ENCODE measurements at regions not wholly inside any gene's neighbourhood (a gene's known extent, or its start where the extent isn't known, plus 50 kb on each side); places are given as distances from the start of the nearest gene placed in this dataset.

GRCh38 chr5:6321078-6321477 lies 57.3 kb downstream of the MED10 start:
- Mint-ChIP-seq H3K4me3 (no peak overlapping the region), H3K9me3 (peaks cover 3% of the 10 kb centered on the region), H3K27ac (no peak overlapping the region), H3K4me1 (no peaks in the 10 kb centered on the region), H3K36me3 (peaks cover 7% of the 10 kb centered on the region), H3K27me3 (no peaks in the 10 kb centered on the region)
- no peak for DNase-seq (ENCODE audit: low spot score in 2 of 2)
- no peak for ATAC-seq (ENCODE audit: low read depth)

DNA sequence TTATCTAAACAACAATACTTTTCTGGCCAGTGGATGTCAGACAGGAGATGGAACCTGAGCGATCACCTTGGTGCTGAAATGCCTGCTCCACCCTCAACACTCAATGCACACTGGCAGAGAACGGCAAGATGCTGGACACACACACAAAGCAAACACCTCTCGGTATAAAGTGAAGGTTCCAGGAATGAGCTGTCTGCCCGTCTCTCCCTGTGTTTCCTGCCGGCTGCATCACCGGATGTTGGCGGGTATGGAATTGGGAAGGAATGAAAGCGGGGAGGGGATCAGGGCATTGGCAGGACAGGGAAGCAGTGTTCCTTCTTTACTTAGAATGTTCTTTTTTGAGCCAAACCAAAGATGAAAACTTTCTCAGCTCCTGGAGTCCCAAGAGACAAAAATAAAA lies 59.2 kb downstream of the MED10 start:
- peaks cover 7% of the 10 kb centered on the region for H3K36me3 Mint-ChIP-seq
- no peak overlapping the region for H3K27ac Mint-ChIP-seq
- DNase-seq (ENCODE audit: low spot score in 2 of 2) (no peak), ATAC-seq (ENCODE audit: low read depth) (no peak)
- H3K4me1 Mint-ChIP-seq = no peaks in the 10 kb centered on the region
- peaks cover 3% of the 10 kb centered on the region for H3K9me3 Mint-ChIP-seq
- H3K27me3 Mint-ChIP-seq = no peaks in the 10 kb centered on the region
- no peak overlapping the region for H3K4me3 Mint-ChIP-seq

- ATAC-seq (ENCODE audit: low read depth) = no peak
- Mint-ChIP-seq H3K4me1 (no peaks in the 10 kb centered on the region), H3K27me3 (no peaks in the 10 kb centered on the region), H3K36me3 (peaks cover 10% of the 10 kb centered on the region), H3K27ac (no peak overlapping the region), H3K4me3 (no peak overlapping the region), H3K9me3 (peaks cover 3% of the 10 kb centered on the region)
- no peak for DNase-seq (ENCODE audit: low spot score in 2 of 2)
Observed at GRCh38 chr5:6317116-6317798, 61.1 kb downstream of the MED10 start.

DNA sequence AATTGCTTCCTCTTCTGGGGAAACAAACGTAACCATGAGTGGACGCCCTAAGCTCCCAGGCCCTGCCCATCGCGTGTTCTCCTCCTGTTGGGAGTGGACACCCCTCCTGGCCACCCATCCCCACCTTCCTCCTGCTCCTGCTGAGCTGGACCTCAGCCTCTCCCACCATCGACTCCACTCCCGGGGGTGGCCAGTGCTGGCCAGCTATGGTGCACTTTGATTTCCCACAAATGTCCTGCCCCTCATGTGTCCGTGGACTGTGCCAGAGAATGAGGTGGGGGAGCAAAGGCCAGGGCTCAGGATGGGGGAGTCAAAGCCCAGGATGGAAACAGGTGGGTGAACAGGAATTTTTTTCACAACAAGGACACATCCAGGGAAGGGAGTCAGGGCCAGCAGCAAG lies 62.8 kb downstream of the MED10 start:
- ATAC-seq (ENCODE audit: low read depth) (no peak), DNase-seq (ENCODE audit: low spot score in 2 of 2) (no peak)
- no peaks in the 10 kb centered on the region for H3K4me1 Mint-ChIP-seq
- H3K27ac Mint-ChIP-seq = no peak overlapping the region
- H3K4me3 Mint-ChIP-seq = no peak overlapping the region
- peaks cover 7% of the 10 kb centered on the region for H3K36me3 Mint-ChIP-seq
- H3K9me3 Mint-ChIP-seq = no peaks in the 10 kb centered on the region
- H3K27me3 Mint-ChIP-seq = peaks cover 2% of the 10 kb centered on the region

- H3K27ac Mint-ChIP-seq = no peak overlapping the region
- H3K4me3 Mint-ChIP-seq = no peak overlapping the region
- DNase-seq (ENCODE audit: low spot score in 2 of 2) (no peak), ATAC-seq (ENCODE audit: low read depth) (no peak)
- H3K9me3 Mint-ChIP-seq = no peaks in the 10 kb centered on the region
- peaks cover 5% of the 10 kb centered on the region for H3K36me3 Mint-ChIP-seq
- no peaks in the 10 kb centered on the region for H3K4me1 Mint-ChIP-seq
- peaks cover 2% of the 10 kb centered on the region for H3K27me3 Mint-ChIP-seq
Observed at GRCh38 chr5:6311568-6312501, 66.5 kb downstream of the MED10 start.

DNA sequence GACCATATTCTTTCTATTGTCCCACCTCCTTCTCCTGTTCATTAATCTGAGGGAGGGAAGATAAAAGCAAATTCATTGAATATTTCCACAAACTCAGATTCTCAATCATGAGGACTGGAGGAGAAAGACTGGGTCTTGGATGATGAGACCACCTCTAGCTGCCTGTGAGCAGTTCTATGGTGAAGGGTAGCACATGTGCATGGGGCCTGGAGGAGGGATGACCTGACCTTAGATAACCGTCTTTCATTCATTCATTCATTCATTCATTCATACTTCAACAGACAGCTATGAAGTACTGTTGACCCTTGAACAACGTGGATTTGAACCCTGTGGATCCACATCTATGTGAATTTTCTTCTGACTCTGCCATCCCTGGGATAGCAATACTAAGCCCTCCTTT lies 68.4 kb downstream of the MED10 start:
- no peak overlapping the region for H3K4me3 Mint-ChIP-seq
- H3K4me1 Mint-ChIP-seq = no peaks in the 10 kb centered on the region
- H3K36me3 Mint-ChIP-seq = peaks cover 5% of the 10 kb centered on the region
- no peaks in the 10 kb centered on the region for H3K9me3 Mint-ChIP-seq
- DNase-seq (ENCODE audit: low spot score in 2 of 2) = no peak
- no peak for ATAC-seq (ENCODE audit: low read depth)
- no peak overlapping the region for H3K27ac Mint-ChIP-seq
- H3K27me3 Mint-ChIP-seq = peaks cover 2% of the 10 kb centered on the region

GRCh38 chr5:6308683-6309082 lies 69.7 kb downstream of the MED10 start:
- Mint-ChIP-seq H3K36me3 (peaks cover 4% of the 10 kb centered on the region), H3K4me1 (no peaks in the 10 kb centered on the region), H3K9me3 (peaks cover 2% of the 10 kb centered on the region), H3K27me3 (peaks cover 4% of the 10 kb centered on the region), H3K27ac (no peak overlapping the region), H3K4me3 (no peak overlapping the region)
- ATAC-seq (ENCODE audit: low read depth) = no peak
- DNase-seq (ENCODE audit: low spot score in 2 of 2) = no peak

- no peaks in the 10 kb centered on the region for H3K4me1 Mint-ChIP-seq
- peaks cover 4% of the 10 kb centered on the region for H3K27me3 Mint-ChIP-seq
- DNase-seq (ENCODE audit: low spot score in 2 of 2) = no peak
- no peak overlapping the region for H3K4me3 Mint-ChIP-seq
- ATAC-seq (ENCODE audit: low read depth) = no peak
- peaks cover 4% of the 10 kb centered on the region for H3K36me3 Mint-ChIP-seq
- no peak overlapping the region for H3K27ac Mint-ChIP-seq
- peaks cover 2% of the 10 kb centered on the region for H3K9me3 Mint-ChIP-seq
Observed at GRCh38 chr5:6307304-6307703, 71.0 kb downstream of the MED10 start.

GRCh38 chr5:6305853-6306252 lies 72.5 kb downstream of the MED10 start:
- Mint-ChIP-seq H3K36me3 (peaks cover 4% of the 10 kb centered on the region), H3K27ac (no peak overlapping the region), H3K27me3 (peaks cover 4% of the 10 kb centered on the region), H3K4me1 (no peaks in the 10 kb centered on the region), H3K9me3 (peaks cover 2% of the 10 kb centered on the region), H3K4me3 (no peak overlapping the region)
- DNase-seq (ENCODE audit: low spot score in 2 of 2) (no peak), ATAC-seq (ENCODE audit: low read depth) (no peak)

DNA sequence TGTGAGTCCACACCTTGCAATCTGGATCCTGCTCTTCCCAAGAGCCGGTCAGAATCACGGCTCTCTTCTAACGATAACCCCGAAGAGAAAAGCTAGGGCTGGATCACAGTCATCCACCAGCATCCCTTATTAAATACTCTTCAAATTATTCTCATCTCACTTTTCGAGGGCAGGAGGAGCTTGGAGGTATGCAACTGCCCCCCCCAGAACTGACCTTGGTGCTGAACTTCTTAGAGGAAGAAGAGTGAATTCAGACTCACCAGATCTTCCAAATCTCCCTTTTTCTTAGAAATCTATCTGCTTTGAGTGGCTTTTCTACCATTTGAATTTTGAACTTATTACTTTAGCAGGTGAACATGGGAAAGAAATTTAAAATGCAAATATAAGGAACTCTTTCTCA lies 75.7 kb downstream of the MED10 start:
- Mint-ChIP-seq H3K27me3 (peaks cover 2% of the 10 kb centered on the region), H3K4me3 (no peak overlapping the region), H3K36me3 (peaks cover 2% of the 10 kb centered on the region), H3K4me1 (no peaks in the 10 kb centered on the region), H3K9me3 (peaks cover 2% of the 10 kb centered on the region), H3K27ac (no peak overlapping the region)
- ATAC-seq (ENCODE audit: low read depth) (no peak), DNase-seq (ENCODE audit: low spot score in 2 of 2) (no peak)

- no peak for DNase-seq (ENCODE audit: low spot score in 2 of 2)
- Mint-ChIP-seq H3K4me1 (no peaks in the 10 kb centered on the region), H3K27me3 (peaks cover 2% of the 10 kb centered on the region), H3K4me3 (no peak overlapping the region), H3K9me3 (peaks cover 2% of the 10 kb centered on the region), H3K36me3 (peaks cover 2% of the 10 kb centered on the region), H3K27ac (no peak overlapping the region)
- ATAC-seq (ENCODE audit: low read depth) = no peak
Observed at GRCh38 chr5:6302075-6302474, 76.3 kb downstream of the MED10 start.

- Mint-ChIP-seq H3K27me3 (no peaks in the 10 kb centered on the region), H3K36me3 (peaks cover 3% of the 10 kb centered on the region), H3K27ac (no peak overlapping the region), H3K4me3 (no peak overlapping the region), H3K4me1 (no peaks in the 10 kb centered on the region), H3K9me3 (peaks cover 2% of the 10 kb centered on the region)
- DNase-seq (ENCODE audit: low spot score in 2 of 2) (no peak), ATAC-seq (ENCODE audit: low read depth) (no peak)
Observed at GRCh38 chr5:6296524-6296923, 81.8 kb downstream of the MED10 start.

DNA sequence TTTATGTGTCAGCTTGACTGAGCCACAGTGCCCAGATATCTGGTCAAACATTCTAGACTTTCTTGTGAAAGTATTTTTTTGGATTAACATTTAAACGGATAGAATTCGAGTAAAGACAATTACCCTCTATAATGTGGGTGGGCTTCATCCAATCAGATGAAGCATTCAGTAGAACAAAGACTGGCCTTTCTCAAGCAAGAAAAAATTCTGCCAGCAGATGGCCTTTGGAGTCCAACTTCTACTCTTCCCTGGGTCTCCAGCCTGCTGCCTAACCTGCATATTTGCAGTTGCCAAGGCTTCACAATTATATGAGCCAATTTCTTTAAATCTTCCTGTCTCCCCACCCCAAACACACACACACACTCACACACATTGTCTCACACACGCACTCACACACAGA lies 86.4 kb downstream of the MED10 start:
- H3K27me3 Mint-ChIP-seq = no peaks in the 10 kb centered on the region
- peaks cover 3% of the 10 kb centered on the region for H3K36me3 Mint-ChIP-seq
- DNase-seq (ENCODE audit: low spot score in 2 of 2) = no peak
- no peaks in the 10 kb centered on the region for H3K4me1 Mint-ChIP-seq
- no peak overlapping the region for H3K27ac Mint-ChIP-seq
- ATAC-seq (ENCODE audit: low read depth) = no peak
- peaks cover 2% of the 10 kb centered on the region for H3K9me3 Mint-ChIP-seq
- no peak overlapping the region for H3K4me3 Mint-ChIP-seq

- H3K27ac Mint-ChIP-seq = no peak overlapping the region
- H3K4me1 Mint-ChIP-seq = no peaks in the 10 kb centered on the region
- no peak for DNase-seq (ENCODE audit: low spot score in 2 of 2)
- H3K9me3 Mint-ChIP-seq = no peaks in the 10 kb centered on the region
- H3K4me3 Mint-ChIP-seq = no peak overlapping the region
- H3K36me3 Mint-ChIP-seq = peaks cover 1% of the 10 kb centered on the region
- ATAC-seq (ENCODE audit: low read depth) = no peak
- no peaks in the 10 kb centered on the region for H3K27me3 Mint-ChIP-seq
Observed at GRCh38 chr5:6289239-6289638, 89.1 kb downstream of the MED10 start.
